Activated CD4-positive, alpha-beta memory T cell treated with anti-CD3 and anti-CD28 coated beads for 36 hours (primary cell): ENCODE measurements at regions not wholly inside any gene's neighbourhood (a gene's known extent, or its start where the extent isn't known, plus 50 kb on each side); places are given as distances from the start of the nearest gene placed in this dataset.

Experiments used
- CTCF ChIA-PET: fragments of 350-600 bp; sonication (Branson Sonifier 250); formaldehyde crosslinking; loops from one replicate; lab custom pipeline; 2021; ENCODE audit warnings: antibody characterized with exemption, inconsistent platforms; lab: Charles Lee
- POLR2A ChIA-PET: fragments of 350-600 bp; sonication (Branson Sonifier 250); formaldehyde crosslinking; loops from one replicate; lab custom pipeline; 2021; ENCODE audit warnings: antibody characterized with exemption; lab: Charles Lee
- DNase-seq: peaks from one replicate; pipeline ENCODE4 v3.0.0-alpha.2; 2020
- H3K27ac Mint-ChIP-seq: one replicate; pipeline ENCODE4 v1.8.0; 2021; ENCODE audit warnings: mixed read lengths
- H3K27me3 Mint-ChIP-seq: one replicate; pipeline ENCODE4 v1.8.0; 2021; ENCODE audit warnings: mixed read lengths
- H3K36me3 Mint-ChIP-seq: one replicate; pipeline ENCODE4 v1.8.0; 2021; ENCODE audit warnings: mixed read lengths
- H3K4me1 Mint-ChIP-seq: one replicate; pipeline ENCODE4 v1.8.0; 2021; ENCODE audit warnings: low read depth, mixed read lengths
- H3K4me3 Mint-ChIP-seq: one replicate; pipeline ENCODE4 v1.8.0; 2021; ENCODE audit warnings: mild to moderate bottlenecking, mixed read lengths
- H3K9me3 Mint-ChIP-seq: one replicate; pipeline ENCODE4 v1.8.0; 2021; ENCODE audit warnings: mixed read lengths
- intact Hi-C: fragments of 100-400 bp; cut with micrococcal nuclease; formaldehyde crosslinking; loops from one replicate; pipeline ENCODE4 v1.15.1; 2023

- ChIA-PET CTCF (no interaction called here), POLR2A (no interaction called here)
- no peak for DNase-seq
- no peaks in the 10 kb centered on the region for H3K36me3 Mint-ChIP-seq
- H3K27me3 Mint-ChIP-seq = no peaks in the 10 kb centered on the region
- no peak overlapping the region for H3K27ac Mint-ChIP-seq
- no peak overlapping the region for H3K4me3 Mint-ChIP-seq
- H3K9me3 Mint-ChIP-seq = no peaks in the 10 kb centered on the region
- intact Hi-C loops = no loop called here
- H3K4me1 Mint-ChIP-seq = peaks cover 14% of the 10 kb centered on the region
Observed at GRCh38 chrX:10073671-10074070, 83.1 kb upstream of the CLCN4 start.

- intact Hi-C loops = no loop called here
- no peak for DNase-seq
- peaks cover 14% of the 10 kb centered on the region for H3K4me1 Mint-ChIP-seq
- H3K9me3 Mint-ChIP-seq = no peaks in the 10 kb centered on the region
- H3K4me3 Mint-ChIP-seq = no peak overlapping the region
- H3K27ac Mint-ChIP-seq = no peak overlapping the region
- no peaks in the 10 kb centered on the region for H3K36me3 Mint-ChIP-seq
- H3K27me3 Mint-ChIP-seq = no peaks in the 10 kb centered on the region
- ChIA-PET POLR2A (no interaction called here), CTCF (interaction anchor here (1.4 kb wide), 1 partner anchor 45 kb away, joined by 4 read pairs; no protein-coding TSS in a partner anchor)
Observed at GRCh38 chrX:10074241-10074941, 82.4 kb upstream of the CLCN4 start.

GRCh38 chrX:10076765-10077164 is 80.0 kb upstream of the CLCN4 start:
- Mint-ChIP-seq H3K4me1 (peaks cover 5% of the 10 kb centered on the region), H3K27ac (no peak overlapping the region), H3K4me3 (no peak overlapping the region), H3K9me3 (no peaks in the 10 kb centered on the region), H3K27me3 (no peaks in the 10 kb centered on the region), H3K36me3 (peaks cover 2% of the 10 kb centered on the region)
- ChIA-PET POLR2A (no interaction called here), CTCF (interaction anchor here (1.8 kb wide), 1 partner anchor 43 kb away, joined by 7 read pairs; no protein-coding TSS in a partner anchor)
- DNase-seq = no peak
- intact Hi-C loops = no loop called here

- ChIA-PET CTCF (interaction anchor here (1.4 to 1.8 kb wide), 2 partner anchors 42 to 80 kb away, joined by 7 to 8 read pairs; no protein-coding TSS in a partner anchor), POLR2A (no interaction called here)
- no peak for DNase-seq
Observed at GRCh38 chrX:10077425-10078188, 79.2 kb upstream of the CLCN4 start.

GRCh38 chrX:10078266-10078665 is 78.5 kb upstream of the CLCN4 start:
- H3K27ac Mint-ChIP-seq = no peak overlapping the region
- H3K4me3 Mint-ChIP-seq = no peak overlapping the region
- ChIA-PET CTCF (interaction anchor here (1.4 to 1.8 kb wide), 2 partner anchors 41 to 81 kb away, joined by 7 to 8 read pairs; no protein-coding TSS in a partner anchor), POLR2A (no interaction called here)
- H3K27me3 Mint-ChIP-seq = no peaks in the 10 kb centered on the region
- intact Hi-C loops = no loop called here
- H3K36me3 Mint-ChIP-seq = peaks cover 2% of the 10 kb centered on the region
- no peaks in the 10 kb centered on the region for H3K9me3 Mint-ChIP-seq
- H3K4me1 Mint-ChIP-seq = peaks cover 16% of the 10 kb centered on the region
- DNase-seq = no peak

More at GRCh38 chrX:10077425-10078188, 79.2 kb upstream of the CLCN4 start:
- Mint-ChIP-seq H3K4me3 (no peak overlapping the region), H3K27me3 (no peaks in the 10 kb centered on the region), H3K36me3 (peaks cover 2% of the 10 kb centered on the region), H3K4me1 (peaks cover 9% of the 10 kb centered on the region), H3K27ac (no peak overlapping the region), H3K9me3 (no peaks in the 10 kb centered on the region)
- intact Hi-C loops = no loop called here

- CTCF ChIA-PET = no interaction called here
- intact Hi-C loops = no loop called here
- H3K27me3 Mint-ChIP-seq = no peaks in the 10 kb centered on the region
- no peak overlapping the region for H3K4me3 Mint-ChIP-seq
- DNase-seq = no peak
- peaks cover 22% of the 10 kb centered on the region for H3K4me1 Mint-ChIP-seq
- POLR2A ChIA-PET = no interaction called here
- no peaks in the 10 kb centered on the region for H3K9me3 Mint-ChIP-seq
- H3K27ac Mint-ChIP-seq = no peak overlapping the region
- H3K36me3 Mint-ChIP-seq = peaks cover 2% of the 10 kb centered on the region
Observed at GRCh38 chrX:10079231-10079630, 77.5 kb upstream of the CLCN4 start.

- POLR2A ChIA-PET = interaction anchor here (0.9 to 2.0 kb wide), 3 partner anchors 12 to 30 kb away, joined by 3 to 9 read pairs (median 3); no protein-coding TSS in a partner anchor
- DNase-seq = no peak
- intact Hi-C loops = loop anchor here (1.0 to 5.0 kb wide), 5 partner anchors 14 to 627 kb away; no protein-coding TSS in a partner anchor
- Mint-ChIP-seq H3K36me3 (peaks cover 2% of the 10 kb centered on the region), H3K4me3 (no peak overlapping the region), H3K9me3 (no peaks in the 10 kb centered on the region), H3K4me1 (peaks cover 48% of the 10 kb centered on the region), H3K27ac (no peak overlapping the region), H3K27me3 (no peaks in the 10 kb centered on the region)
- CTCF ChIA-PET = interaction anchor here (1.0 to 4.1 kb wide), 5 partner anchors 12 to 87 kb away, joined by 3 to 23 read pairs (median 4); no protein-coding TSS in a partner anchor
Observed at GRCh38 chrX:10083809-10084208, 73.0 kb upstream of the CLCN4 start.

GRCh38 chrX:10085223-10085622 is 71.6 kb upstream of the CLCN4 start:
- ChIA-PET POLR2A (interaction anchor here (0.6 to 1.5 kb wide), 5 partner anchors 10 to 28 kb away, joined by 3 to 7 read pairs (median 3); no protein-coding TSS in a partner anchor), CTCF (interaction anchor here (0.7 to 4.1 kb wide), 2 partner anchors 11 to 88 kb away, joined by 3 to 23 read pairs; no protein-coding TSS in a partner anchor)
- intact Hi-C loops = loop anchor here (5.0 kb wide), 1 partner anchor 798 kb away; no protein-coding TSS in a partner anchor
- Mint-ChIP-seq H3K4me3 (no peak overlapping the region), H3K4me1 (peaks cover 48% of the 10 kb centered on the region), H3K9me3 (no peaks in the 10 kb centered on the region), H3K27ac (peak overlapping the region; percentile 38), H3K36me3 (peaks cover 2% of the 10 kb centered on the region), H3K27me3 (no peaks in the 10 kb centered on the region)
- DNase-seq = no peak

GRCh38 chrX:10086676-10087075 is 70.1 kb upstream of the CLCN4 start:
- H3K9me3 Mint-ChIP-seq = no peaks in the 10 kb centered on the region
- CTCF ChIA-PET = no interaction called here
- no peak overlapping the region for H3K4me3 Mint-ChIP-seq
- H3K27me3 Mint-ChIP-seq = no peaks in the 10 kb centered on the region
- no peak for DNase-seq
- H3K4me1 Mint-ChIP-seq = peaks cover 48% of the 10 kb centered on the region
- POLR2A ChIA-PET = no interaction called here
- no peak overlapping the region for H3K27ac Mint-ChIP-seq
- intact Hi-C loops = loop anchor here (5.0 kb wide), 1 partner anchor 799 kb away; no protein-coding TSS in a partner anchor
- H3K36me3 Mint-ChIP-seq = peaks cover 4% of the 10 kb centered on the region

GRCh38 chrX:10087391-10087790 is 69.4 kb upstream of the CLCN4 start:
- H3K9me3 Mint-ChIP-seq = no peaks in the 10 kb centered on the region
- H3K27ac Mint-ChIP-seq = no peak overlapping the region
- peaks cover 44% of the 10 kb centered on the region for H3K4me1 Mint-ChIP-seq
- H3K4me3 Mint-ChIP-seq = no peak overlapping the region
- POLR2A ChIA-PET = no interaction called here
- no peaks in the 10 kb centered on the region for H3K27me3 Mint-ChIP-seq
- CTCF ChIA-PET = interaction anchor here (1.0 kb wide), 1 partner anchor 31 kb away, joined by 3 read pairs; no protein-coding TSS in a partner anchor
- H3K36me3 Mint-ChIP-seq = peaks cover 6% of the 10 kb centered on the region
- intact Hi-C loops = loop anchor here (5.0 kb wide), 1 partner anchor 800 kb away; no protein-coding TSS in a partner anchor
- DNase-seq = no peak

- POLR2A ChIA-PET = no interaction called here
Observed at GRCh38 chrX:10089378-10089795, 67.4 kb upstream of the CLCN4 start.

GRCh38 chrX:10090319-10090718 is 66.5 kb upstream of the CLCN4 start:
- H3K9me3 Mint-ChIP-seq = no peaks in the 10 kb centered on the region
- no peaks in the 10 kb centered on the region for H3K27me3 Mint-ChIP-seq
- H3K4me1 Mint-ChIP-seq = peaks cover 24% of the 10 kb centered on the region
- intact Hi-C loops = loop anchor here (10.0 kb wide), 1 partner anchor 1674 kb away; no protein-coding TSS in a partner anchor
- CTCF ChIA-PET = no interaction called here
- no peak overlapping the region for H3K27ac Mint-ChIP-seq
- POLR2A ChIA-PET = no interaction called here
- no peak for DNase-seq
- H3K4me3 Mint-ChIP-seq = no peak overlapping the region
- H3K36me3 Mint-ChIP-seq = peaks cover 7% of the 10 kb centered on the region

More at GRCh38 chrX:10089378-10089795, 67.4 kb upstream of the CLCN4 start:
- intact Hi-C loops = loop anchor here (5.0 kb wide), 1 partner anchor 802 kb away; no protein-coding TSS in a partner anchor
- H3K27me3 Mint-ChIP-seq = no peaks in the 10 kb centered on the region
- no peak overlapping the region for H3K4me3 Mint-ChIP-seq
- no peak overlapping the region for H3K27ac Mint-ChIP-seq
- CTCF ChIA-PET = no interaction called here
- H3K9me3 Mint-ChIP-seq = no peaks in the 10 kb centered on the region
- H3K4me1 Mint-ChIP-seq = peaks cover 29% of the 10 kb centered on the region
- H3K36me3 Mint-ChIP-seq = peaks cover 7% of the 10 kb centered on the region
- no peak for DNase-seq
